ENCODE measurements at regions not wholly inside any gene's neighbourhood (a gene's known extent, or its start where the extent isn't known, plus 50 kb on each side); places are given as distances from the start of the nearest gene placed in this dataset.

DNA sequence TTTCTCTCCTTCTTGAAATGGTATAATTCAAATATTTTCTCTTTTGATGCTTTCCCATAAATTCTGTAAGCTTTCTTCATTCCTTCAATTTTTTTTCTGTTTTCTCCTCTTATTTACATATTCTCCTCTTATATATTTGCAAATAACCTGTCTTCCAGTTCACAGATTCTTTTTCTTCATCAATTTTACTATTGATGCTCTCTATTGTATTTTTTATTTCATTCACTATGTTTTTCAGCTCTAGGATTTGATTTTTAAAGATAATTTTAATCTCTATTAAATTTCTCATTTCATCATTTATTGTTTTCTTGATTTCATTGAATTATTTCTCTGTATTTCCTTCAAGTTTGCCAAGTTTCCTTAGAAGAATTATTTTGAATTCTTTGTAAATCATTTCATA lies 54.0 kb upstream of the PRPS1L1 start:
- no peak for TF ChIP-seq CREB1 (IDR thresholded peaks at IDR 0.05; ENCODE audit: low read depth)
- no peak for TF ChIP-seq TEAD4 (IDR thresholded peaks at IDR 0.05)
- no peak for TF ChIP-seq TAF1 (IDR thresholded peaks at IDR 0.05; ENCODE audit: low read depth)
- no peak for TF ChIP-seq ZBTB7A (IDR thresholded peaks at IDR 0.05; ENCODE audit: low read depth)
- TF ChIP-seq CEBPB (IDR thresholded peaks at IDR 0.05) = no peak
- TF ChIP-seq NFIC (IDR thresholded peaks at IDR 0.05) = no peak
- TF ChIP-seq EP300 (IDR thresholded peaks at IDR 0.05; ENCODE audit: borderline replicate concordance) = no peak

DNA sequence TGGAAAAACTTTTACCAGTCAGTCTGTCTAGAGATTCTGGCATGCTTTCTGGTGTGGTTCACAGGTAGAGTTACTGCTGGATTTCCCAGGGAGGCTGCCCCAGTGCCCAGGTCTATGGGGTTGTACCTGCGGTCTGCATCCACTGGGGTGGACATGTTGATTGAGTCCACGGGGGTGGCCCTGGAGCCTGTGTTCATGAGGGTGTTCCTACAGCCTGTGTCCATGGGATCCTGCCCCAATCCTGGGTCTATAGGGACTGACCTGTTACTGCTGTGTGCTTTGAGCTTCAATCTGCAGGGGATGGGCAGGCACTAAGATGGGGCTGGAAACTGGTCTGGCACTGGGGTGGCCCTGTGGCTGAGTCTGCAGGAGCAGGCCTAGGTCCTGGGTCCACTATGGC lies 54.5 kb upstream of the PRPS1L1 start:
- no peak for TF ChIP-seq EP300 (IDR thresholded peaks at IDR 0.05; ENCODE audit: borderline replicate concordance)
- no peak for TF ChIP-seq NFIC (IDR thresholded peaks at IDR 0.05)
- TF ChIP-seq, protein P1, sequence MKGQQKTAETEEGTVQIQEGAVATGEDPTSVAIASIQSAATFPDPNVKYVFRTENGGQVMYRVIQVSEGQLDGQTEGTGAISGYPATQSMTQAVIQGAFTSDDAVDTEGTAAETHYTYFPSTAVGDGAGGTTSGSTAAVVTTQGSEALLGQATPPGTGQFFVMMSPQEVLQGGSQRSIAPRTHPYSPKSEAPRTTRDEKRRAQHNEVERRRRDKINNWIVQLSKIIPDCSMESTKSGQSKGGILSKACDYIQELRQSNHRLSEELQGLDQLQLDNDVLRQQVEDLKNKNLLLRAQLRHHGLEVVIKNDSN (IDR thresholded peaks at IDR 0.05) = no peak
- TF ChIP-seq TCF12 (IDR thresholded peaks at IDR 0.05; ENCODE audit: low read depth) = no peak
- TF ChIP-seq CREB1 (IDR thresholded peaks at IDR 0.05; ENCODE audit: low read depth) = no peak
- no peak for TF ChIP-seq ZBTB7A (IDR thresholded peaks at IDR 0.05; ENCODE audit: low read depth)
- no peak for TF ChIP-seq TEAD4 (IDR thresholded peaks at IDR 0.05)
- no peak for TF ChIP-seq TAF1 (IDR thresholded peaks at IDR 0.05; ENCODE audit: low read depth)
- no peak for TF ChIP-seq RAD21 (IDR thresholded peaks at IDR 0.05; ENCODE audit: low read depth)
- no peak for TF ChIP-seq EGR1 (IDR thresholded peaks at IDR 0.05)
- no peak for TF ChIP-seq CEBPB (IDR thresholded peaks at IDR 0.05)

DNA sequence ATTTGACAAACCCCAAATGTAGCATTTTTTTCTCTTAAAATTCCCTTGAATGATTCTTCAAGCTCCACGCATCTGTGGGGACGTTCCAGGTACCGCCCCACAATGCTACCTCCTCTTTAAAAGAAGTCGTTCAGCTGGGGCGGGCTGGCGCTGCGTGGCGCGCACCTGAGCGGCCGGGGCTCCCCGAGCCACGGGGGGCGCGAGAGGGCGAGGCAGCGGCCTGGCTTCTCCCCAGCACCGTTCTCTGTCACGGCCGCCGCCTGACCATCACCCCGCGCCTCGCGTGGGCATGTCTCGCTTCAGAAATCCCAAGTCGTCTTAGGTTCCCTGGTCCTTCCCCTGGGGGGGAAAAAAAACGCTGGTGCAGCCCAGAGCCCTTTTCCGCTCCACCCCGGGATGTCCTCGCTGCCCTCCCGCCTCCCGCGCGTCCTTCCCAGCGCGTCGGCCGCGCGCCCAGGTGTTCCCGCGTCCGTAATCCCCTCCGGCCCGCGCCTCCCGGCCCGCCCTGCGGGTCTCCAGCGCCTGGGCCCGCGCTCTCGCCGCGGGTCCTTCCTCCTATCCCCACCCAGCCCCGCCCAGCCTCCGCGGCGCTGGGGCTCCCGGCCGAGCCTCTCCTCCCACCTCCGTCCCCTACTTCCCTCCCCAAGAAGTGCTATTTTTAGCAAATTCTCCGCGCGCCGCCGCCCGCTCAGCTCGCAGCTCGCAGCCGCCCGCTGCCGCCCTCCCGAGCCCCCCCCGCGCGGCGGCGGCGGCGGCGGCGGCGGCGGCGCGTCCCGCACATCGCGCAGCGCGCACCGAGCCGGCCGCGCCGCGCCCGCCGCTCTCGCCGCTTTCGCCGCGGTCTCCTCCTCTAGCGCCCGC lies 58.7 kb upstream of the PRPS1L1 start:
- TF ChIP-seq EP300 (IDR thresholded peaks at IDR 0.05; ENCODE audit: borderline replicate concordance) (no peak), RAD21 (IDR thresholded peaks at IDR 0.05; ENCODE audit: low read depth) (no peak), TCF12 (IDR thresholded peaks at IDR 0.05; ENCODE audit: low read depth) (no peak)
- TF ChIP-seq, protein P2, sequence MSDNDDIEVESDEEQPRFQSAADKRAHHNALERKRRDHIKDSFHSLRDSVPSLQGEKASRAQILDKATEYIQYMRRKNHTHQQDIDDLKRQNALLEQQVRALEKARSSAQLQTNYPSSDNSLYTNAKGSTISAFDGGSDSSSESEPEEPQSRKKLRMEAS (IDR thresholded peaks at IDR 0.05) = 0 out of 2 replicates have a peak, but pooled peaks have one; percentile 52

DNA sequence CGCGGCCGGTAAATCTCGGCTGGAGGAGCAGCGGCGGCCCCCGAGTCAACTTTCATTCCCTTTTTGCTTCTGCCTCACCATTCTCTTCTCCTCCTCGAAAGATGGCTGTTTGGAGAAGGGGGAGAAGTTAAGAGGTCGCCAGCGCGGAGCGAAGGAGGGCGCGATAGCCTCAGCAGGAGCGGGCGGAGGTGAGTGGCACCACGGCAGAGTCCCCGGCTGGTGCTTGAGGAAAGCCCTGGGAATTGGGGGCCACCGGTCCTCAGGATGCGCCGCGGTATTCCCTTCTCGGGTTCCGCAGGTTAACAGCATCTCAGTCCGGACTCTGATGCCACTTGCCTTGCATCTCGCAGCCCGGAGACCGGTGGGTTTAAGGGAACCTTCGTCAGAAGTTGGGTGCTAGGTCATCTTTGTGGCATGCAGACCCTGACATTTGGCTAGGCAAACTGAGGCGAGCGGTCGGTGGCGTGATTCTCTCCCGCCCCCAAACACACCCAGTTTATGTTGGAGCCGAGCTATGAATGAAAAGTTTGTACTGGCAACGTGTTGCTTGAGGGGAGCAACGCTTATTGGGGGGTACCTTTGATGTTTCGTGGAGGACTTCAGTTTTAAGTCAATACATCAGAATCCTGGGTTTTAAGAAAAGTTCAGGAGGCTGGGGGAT lies 59.5 kb upstream of the PRPS1L1 start:
- TF ChIP-seq, protein P1 (IDR thresholded peaks at IDR 0.05) = no peak
- no peak for TF ChIP-seq NFIC (IDR thresholded peaks at IDR 0.05)

DNA sequence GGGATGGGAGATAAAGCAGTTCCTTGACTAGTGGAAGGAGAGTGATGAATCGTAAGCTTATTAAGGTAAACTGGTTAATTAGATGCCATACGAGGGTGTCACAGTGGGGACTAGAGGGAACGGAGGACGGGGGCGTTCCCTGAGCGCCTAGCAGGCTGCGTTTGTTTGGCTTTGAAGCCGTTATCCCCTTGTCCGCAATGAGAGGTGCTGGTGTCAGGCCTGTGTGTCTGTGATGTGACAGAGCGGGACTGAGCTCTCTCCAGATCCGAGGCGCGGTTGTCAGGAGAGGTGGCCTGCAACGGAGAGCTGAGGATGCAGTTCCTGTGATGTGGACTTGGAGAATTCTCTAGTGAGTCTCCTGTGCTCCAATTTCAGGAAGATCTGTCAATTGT lies 60.0 kb upstream of the PRPS1L1 start:
- no peak for TF ChIP-seq YY1 (IDR thresholded peaks at IDR 0.05; ENCODE audit: low read depth)
- TF ChIP-seq CREB1 (IDR thresholded peaks at IDR 0.05; ENCODE audit: low read depth) = no peak
- TF ChIP-seq, protein P3, sequence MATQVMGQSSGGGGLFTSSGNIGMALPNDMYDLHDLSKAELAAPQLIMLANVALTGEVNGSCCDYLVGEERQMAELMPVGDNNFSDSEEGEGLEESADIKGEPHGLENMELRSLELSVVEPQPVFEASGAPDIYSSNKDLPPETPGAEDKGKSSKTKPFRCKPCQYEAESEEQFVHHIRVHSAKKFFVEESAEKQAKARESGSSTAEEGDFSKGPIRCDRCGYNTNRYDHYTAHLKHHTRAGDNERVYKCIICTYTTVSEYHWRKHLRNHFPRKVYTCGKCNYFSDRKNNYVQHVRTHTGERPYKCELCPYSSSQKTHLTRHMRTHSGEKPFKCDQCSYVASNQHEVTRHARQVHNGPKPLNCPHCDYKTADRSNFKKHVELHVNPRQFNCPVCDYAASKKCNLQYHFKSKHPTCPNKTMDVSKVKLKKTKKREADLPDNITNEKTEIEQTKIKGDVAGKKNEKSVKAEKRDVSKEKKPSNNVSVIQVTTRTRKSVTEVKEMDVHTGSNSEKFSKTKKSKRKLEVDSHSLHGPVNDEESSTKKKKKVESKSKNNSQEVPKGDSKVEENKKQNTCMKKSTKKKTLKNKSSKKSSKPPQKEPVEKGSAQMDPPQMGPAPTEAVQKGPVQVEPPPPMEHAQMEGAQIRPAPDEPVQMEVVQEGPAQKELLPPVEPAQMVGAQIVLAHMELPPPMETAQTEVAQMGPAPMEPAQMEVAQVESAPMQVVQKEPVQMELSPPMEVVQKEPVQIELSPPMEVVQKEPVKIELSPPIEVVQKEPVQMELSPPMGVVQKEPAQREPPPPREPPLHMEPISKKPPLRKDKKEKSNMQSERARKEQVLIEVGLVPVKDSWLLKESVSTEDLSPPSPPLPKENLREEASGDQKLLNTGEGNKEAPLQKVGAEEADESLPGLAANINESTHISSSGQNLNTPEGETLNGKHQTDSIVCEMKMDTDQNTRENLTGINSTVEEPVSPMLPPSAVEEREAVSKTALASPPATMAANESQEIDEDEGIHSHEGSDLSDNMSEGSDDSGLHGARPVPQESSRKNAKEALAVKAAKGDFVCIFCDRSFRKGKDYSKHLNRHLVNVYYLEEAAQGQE (IDR thresholded peaks at IDR 0.05; ENCODE audit: low read depth) = no peak
- TF ChIP-seq RAD21 (IDR thresholded peaks at IDR 0.05; ENCODE audit: low read depth) = no peak
- TF ChIP-seq TCF12 (IDR thresholded peaks at IDR 0.05; ENCODE audit: low read depth) = no peak
- no peak for TF ChIP-seq EGR1 (IDR thresholded peaks at IDR 0.05)
- no peak for TF ChIP-seq NFIC (IDR thresholded peaks at IDR 0.05)
- TF ChIP-seq ZBTB7A (IDR thresholded peaks at IDR 0.05; ENCODE audit: low read depth) = no peak
- no peak for TF ChIP-seq FOXM1 (IDR thresholded peaks at IDR 0.05; ENCODE audit: borderline replicate concordance, low read depth)
- no peak for TF ChIP-seq TEAD4 (IDR thresholded peaks at IDR 0.05)
- no peak for TF ChIP-seq CEBPB (IDR thresholded peaks at IDR 0.05)
- no peak for TF ChIP-seq EP300 (IDR thresholded peaks at IDR 0.05; ENCODE audit: borderline replicate concordance)
- TF ChIP-seq, protein P2 (IDR thresholded peaks at IDR 0.05) = no peak
- TF ChIP-seq, protein P1 (IDR thresholded peaks at IDR 0.05) = no peak
- TF ChIP-seq TAF1 (IDR thresholded peaks at IDR 0.05; ENCODE audit: low read depth) = no peak

DNA sequence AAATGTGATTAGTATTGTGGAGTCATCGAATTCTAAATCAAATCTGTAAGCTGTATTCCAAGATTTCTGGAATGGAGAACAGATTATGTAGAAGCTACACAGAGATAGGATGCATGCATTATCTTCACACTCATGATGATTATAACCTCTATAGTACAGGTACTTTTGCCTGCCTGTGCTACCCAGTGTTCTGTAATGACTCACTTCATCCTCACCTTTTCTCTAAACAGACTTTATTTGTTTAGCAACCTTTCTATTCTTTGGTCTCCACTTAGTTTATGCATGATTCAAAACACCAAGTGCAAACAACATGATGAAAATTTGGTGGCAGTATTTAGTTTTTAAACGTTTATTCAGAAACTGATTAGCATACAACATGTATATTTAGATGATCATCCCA lies 68.4 kb upstream of the PRPS1L1 start:
- TF ChIP-seq ZBTB7A (IDR thresholded peaks at IDR 0.05; ENCODE audit: low read depth) = no peak
- TF ChIP-seq EGR1 (IDR thresholded peaks at IDR 0.05) = no peak
- TF ChIP-seq TCF12 (IDR thresholded peaks at IDR 0.05; ENCODE audit: low read depth) = no peak
- TF ChIP-seq TAF1 (IDR thresholded peaks at IDR 0.05; ENCODE audit: low read depth) = no peak
- no peak for TF ChIP-seq TEAD4 (IDR thresholded peaks at IDR 0.05)
- TF ChIP-seq, protein P1 (IDR thresholded peaks at IDR 0.05) = no peak
- no peak for TF ChIP-seq YY1 (IDR thresholded peaks at IDR 0.05; ENCODE audit: low read depth)
- TF ChIP-seq FOXM1 (IDR thresholded peaks at IDR 0.05; ENCODE audit: borderline replicate concordance, low read depth) = no peak
- TF ChIP-seq, protein P3 (IDR thresholded peaks at IDR 0.05; ENCODE audit: low read depth) = no peak
- TF ChIP-seq CEBPB (IDR thresholded peaks at IDR 0.05) = no peak
- no peak for TF ChIP-seq CREB1 (IDR thresholded peaks at IDR 0.05; ENCODE audit: low read depth)
- TF ChIP-seq NFIC (IDR thresholded peaks at IDR 0.05) = no peak
- TF ChIP-seq, protein P2 (IDR thresholded peaks at IDR 0.05) = no peak
- TF ChIP-seq RAD21 (IDR thresholded peaks at IDR 0.05; ENCODE audit: low read depth) = no peak
- TF ChIP-seq EP300 (IDR thresholded peaks at IDR 0.05; ENCODE audit: borderline replicate concordance) = no peak

All from Ishikawa (cell line).